ENCODE measurements at regions not wholly inside any gene's neighbourhood (a gene's known extent, or its start where the extent isn't known, plus 50 kb on each side); places are given as distances from the start of the nearest gene placed in this dataset.
"Not testable (repeated sequence)": the region's sequence is repeated elsewhere in the genome, so short reads cannot be mapped to it uniquely, and the experiment has no call there.

DNA sequence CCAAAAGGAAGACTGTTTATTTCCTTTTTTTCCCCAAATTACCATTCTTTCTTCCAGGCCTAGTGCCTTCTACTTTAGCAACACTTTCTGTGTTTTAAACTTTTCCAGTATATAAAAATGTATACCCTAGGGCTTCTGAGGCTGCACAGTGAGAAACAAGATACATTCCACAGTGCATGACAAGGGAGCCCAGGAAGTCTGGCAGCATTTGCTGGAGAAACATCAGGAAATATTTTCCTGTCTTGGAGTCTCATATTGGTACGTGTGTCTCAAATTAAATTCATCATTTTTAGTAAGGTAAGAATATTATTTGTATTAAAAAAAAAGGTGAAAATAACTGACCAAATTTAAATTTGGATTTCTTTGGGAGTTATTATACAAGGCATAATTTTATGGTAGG is 662.6 kb downstream of the RFPL4B start:
- no peak for DNase-seq

DNA sequence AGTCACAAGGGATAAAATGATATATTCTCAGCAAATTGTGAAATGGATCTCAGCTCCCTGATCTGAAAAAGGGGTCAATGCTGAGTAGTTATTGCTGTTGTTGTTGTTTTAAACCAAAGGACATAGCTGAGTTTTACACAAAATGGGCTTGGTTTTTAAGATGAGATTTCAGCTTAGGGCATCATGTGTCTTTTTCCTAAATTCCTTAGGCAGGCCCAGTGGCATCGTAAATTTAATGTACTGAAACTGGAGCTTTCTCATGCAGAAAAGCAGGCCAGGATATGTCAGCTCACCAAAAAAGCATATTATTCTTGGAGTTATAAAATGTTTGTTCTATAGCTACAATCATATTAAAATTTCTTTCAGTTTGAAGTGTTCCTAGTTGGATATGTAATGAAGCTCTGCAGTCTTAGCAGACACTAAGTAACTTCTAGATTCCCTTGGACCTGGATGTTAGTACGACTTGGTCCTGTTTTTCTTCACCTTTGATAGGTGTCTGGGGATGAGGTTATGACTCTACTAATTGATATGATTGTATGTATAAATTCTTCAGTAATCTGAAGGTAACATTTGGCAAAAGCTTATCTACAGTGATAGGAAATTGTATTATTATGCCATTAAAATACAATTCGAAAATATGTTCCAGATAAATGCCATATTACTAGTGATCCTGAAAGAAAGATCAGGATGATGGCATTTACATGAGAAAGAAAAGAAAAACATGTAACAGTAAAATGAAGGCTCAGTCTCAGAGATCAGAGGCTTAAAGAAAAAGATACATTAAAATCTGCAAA is 663.3 kb downstream of the RFPL4B start:
- no peak for DNase-seq

GRCh38 chr6:113011389-113011788 is 664.3 kb downstream of the RFPL4B start:
- DNase-seq: no peak

DNA sequence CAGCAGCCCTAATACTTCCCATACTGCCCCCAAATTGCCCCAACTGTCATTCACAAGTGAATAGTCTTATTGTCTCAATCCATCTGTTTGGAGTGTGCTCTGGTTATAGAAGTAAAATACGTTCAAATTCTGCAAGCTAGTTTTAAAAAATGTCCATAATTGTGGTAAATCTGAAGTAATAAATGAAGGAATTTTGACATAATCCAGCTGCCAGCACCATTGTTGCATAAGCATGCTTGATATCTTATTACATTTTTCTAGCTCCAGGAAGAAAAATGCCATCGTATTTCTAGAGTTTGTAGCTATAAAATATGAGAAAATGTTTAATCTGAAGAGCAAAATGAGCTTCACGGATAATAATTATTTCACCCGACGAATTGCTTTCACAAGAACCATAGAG is 664.7 kb downstream of the RFPL4B start:
- no peak for DNase-seq

- DNase-seq: no peak
Measured at GRCh38 chr6:113015249-113015648, 668.1 kb downstream of the RFPL4B start.

DNA sequence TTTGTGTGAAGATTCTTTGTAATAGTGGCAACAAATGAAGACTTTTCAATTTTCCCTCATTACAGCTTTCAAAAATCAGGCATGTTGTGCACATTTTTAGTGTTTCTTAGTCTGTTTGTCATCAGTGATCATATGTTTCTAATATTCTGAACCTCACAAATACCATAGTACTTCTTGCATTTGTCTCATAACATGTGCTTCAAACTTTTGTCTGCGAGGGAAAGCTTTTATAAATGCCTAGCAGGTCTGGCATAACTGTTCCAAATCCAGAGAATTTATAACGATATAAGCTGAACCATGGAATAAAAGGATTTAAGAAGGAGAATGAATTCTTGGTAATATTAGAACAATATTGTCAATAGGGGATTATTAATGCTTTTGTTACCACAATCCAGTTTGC is 670.2 kb downstream of the RFPL4B start:
- DNase-seq: no peak

- no peak for DNase-seq
Measured at GRCh38 chr6:113018351-113019151, 671.4 kb downstream of the RFPL4B start.

- no peak for DNase-seq
Measured at GRCh38 chr6:113019176-113019575, 672.0 kb downstream of the RFPL4B start.

GRCh38 chr6:113027780-113028179 is 680.6 kb downstream of the RFPL4B start:
- no peak for DNase-seq

DNA sequence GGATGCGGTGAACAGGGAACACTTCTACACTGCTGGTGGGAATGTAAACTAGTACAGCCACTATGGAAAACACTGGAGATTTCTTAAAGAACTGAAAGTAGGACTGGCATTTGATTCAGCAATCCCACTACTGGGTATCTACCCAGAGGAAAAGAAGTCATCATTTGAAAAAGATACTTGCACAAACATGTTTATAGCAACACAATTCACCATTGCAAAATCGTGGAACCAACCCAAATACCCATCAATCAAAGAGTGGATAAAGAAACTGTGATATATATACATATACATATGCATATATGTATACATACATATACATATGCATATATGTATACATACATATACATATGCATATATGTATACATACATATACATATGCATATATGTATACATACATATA is 682.0 kb downstream of the RFPL4B start:
- DNase-seq: not testable (repeated sequence)

DNA sequence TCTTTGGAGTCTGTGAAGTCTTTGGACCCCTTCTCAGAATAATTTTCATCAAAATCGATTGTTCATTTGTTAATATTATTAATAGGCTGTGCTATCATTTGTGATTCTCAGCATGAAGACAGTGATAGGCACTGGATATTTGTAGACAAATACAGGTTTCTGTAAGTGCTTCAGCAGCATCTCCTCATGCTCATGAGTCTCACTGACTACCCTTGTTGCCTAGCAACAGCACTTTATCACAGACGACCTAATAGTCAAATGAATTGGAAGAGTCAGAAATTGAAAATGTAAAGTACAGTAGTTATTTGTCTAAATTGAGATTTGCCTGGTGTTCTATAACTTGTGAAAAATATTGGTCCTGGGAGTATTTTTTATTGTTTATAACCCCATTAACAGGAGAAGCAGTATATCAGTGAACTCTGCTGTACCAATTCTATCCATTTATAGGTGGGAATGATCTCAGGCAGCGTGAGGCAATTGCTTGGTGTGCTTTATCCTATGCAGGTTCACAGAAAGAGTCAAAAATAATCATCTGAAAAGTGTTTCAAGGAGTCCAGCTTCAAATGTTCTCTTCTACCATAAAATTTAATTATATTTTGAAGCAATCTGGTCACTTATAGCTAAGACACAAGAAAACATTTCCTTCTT is 684.6 kb downstream of the RFPL4B start:
- no peak for DNase-seq

GRCh38 chr6:113039005-113039404 is 691.9 kb downstream of the RFPL4B start:
- no peak for DNase-seq

DNA sequence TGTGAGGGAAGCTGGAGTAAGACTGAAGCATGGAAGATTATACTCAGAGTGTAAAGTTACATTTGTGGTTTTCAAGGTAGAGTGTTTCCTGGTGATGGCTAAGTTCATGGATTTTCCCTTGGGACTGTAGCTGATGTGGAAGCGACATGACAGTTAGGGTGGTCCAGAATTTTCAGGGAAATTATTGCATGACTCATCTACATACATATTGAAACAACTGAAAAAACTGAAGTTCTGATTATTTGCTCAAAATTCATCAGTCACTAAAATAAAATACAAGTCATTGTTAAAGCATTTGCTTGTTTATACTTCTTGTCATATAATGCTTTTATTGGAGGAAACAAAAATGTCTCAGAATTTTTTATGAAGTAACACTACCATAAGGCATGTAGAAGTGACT is 700.0 kb downstream of the RFPL4B start:
- no peak for DNase-seq

GRCh38 chr6:113047932-113048331 is 700.8 kb downstream of the RFPL4B start:
- DNase-seq: no peak

DNA sequence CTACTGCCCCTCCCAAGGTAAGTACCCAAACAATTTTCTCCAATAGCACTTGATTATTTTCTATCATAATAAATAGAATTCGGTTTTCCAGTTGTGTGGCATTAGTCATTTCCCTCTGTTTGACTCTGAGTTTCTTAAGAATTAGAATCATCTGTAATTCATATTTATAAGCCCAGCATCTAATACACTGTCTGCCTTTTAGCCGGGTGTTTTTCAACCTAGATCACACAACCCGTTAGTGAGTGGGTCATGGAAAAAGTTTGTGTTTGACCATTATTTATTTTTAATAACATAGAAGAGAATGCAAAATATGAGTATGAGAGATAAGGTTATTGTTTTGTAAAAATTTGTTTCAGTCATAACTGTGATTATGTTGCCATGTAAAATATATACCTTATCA is 701.6 kb downstream of the RFPL4B start:
- DNase-seq: no peak

GRCh38 chr6:113049190-113049589 is 702.1 kb downstream of the RFPL4B start:
- DNase-seq: no peak

- DNase-seq: no peak
Measured at GRCh38 chr6:113050010-113050858, 703.1 kb downstream of the RFPL4B start.

DNA sequence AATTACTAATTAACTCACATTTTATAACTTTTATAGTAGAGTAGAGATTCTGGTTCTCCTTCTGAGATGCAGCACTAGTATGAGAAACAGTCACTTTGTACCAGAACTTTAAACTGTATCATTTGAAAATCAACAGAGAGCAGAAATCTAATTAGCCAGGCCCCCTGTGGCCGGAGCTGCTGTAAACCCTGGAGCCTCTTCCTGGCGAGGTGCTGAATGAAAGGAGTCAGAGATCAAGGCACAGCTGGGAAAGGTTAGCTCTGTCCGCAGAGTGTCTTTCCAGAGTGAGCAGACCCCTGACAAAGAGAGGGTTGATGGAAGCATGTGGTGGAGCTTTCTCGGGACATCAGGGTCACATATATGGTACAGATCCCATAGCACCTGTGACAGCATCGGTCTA is 703.8 kb downstream of the RFPL4B start:
- DNase-seq: no peak

DNA sequence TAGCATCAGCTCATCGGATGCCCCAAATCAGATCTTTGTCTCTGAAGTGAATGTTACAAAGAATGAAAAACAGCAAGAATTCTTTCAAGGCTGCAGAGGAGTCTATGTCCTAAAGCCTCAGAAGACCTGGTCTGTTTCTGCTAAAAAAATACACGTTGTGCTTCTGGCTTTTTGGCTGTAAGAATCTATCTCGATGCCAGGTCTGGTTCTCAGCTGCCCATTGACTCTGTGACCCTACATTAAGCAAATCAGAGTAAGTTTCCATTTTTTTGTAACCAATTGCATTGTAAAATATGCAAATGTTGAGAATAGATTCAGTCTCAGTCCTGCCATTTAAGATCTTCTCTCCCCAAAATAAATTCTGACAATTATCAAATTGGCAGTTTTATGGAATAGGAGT is 705.4 kb downstream of the RFPL4B start:
- no peak for DNase-seq

- no peak for DNase-seq
Measured at GRCh38 chr6:113055061-113055460, 707.9 kb downstream of the RFPL4B start.

DNA sequence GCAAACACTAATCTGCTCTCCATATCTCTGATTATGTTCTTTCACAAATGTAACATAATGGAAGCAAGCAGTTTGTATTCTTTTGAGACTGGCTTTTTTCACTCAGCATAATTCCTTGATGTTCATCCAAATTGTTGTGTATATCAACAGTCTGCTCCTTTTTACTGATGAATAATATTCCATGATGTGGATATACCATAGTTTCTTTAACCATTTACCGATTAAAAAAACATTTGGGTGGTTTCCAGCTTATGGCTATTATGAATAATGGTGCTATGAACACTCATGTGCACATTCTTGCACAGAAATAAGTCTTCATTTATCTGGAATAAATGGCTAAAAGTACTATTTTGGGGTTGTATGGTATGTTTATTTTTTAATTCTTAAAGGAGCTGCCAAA is 708.9 kb downstream of the RFPL4B start:
- no peak for DNase-seq

- DNase-seq: no peak
Measured at GRCh38 chr6:113057567-113058053, 710.5 kb downstream of the RFPL4B start.

GRCh38 chr6:113060664-113061063 is 713.5 kb downstream of the RFPL4B start:
- no peak for DNase-seq

All from suppressor macrophage treated with lipopolysaccharide for 4 hours (primary cell).